ENCODE measurements at regions not wholly inside any gene's neighbourhood (a gene's known extent, or its start where the extent isn't known, plus 50 kb on each side); places are given as distances from the start of the nearest gene placed in this dataset.

GRCh38 chr14:89040460-89041256 lies 216.2 kb downstream of the TTC8 start:
- peak; percentile 84 to 96 (median 94) for TF ChIP-seq CTCF (IDR thresholded peaks at IDR 0.05)
- TF ChIP-seq POLR2A (IDR thresholded peaks at IDR 0.05): no peak

Measured in esophagus squamous epithelium (tissue), 4 donors.